ENCODE measurements at regions not wholly inside any gene's neighbourhood (a gene's known extent, or its start where the extent isn't known, plus 50 kb on each side); places are given as distances from the start of the nearest gene placed in this dataset.
A peak's percentile ranks its signal among the peaks of the same experiment; 100 is the strongest.

GRCh38 chrX:34557733-34558132 lies 99.4 kb downstream of the TMEM47 start:
- no peak for TF ChIP-seq ZFX (IDR thresholded peaks at IDR 0.05)
- TF ChIP-seq, protein P1, sequence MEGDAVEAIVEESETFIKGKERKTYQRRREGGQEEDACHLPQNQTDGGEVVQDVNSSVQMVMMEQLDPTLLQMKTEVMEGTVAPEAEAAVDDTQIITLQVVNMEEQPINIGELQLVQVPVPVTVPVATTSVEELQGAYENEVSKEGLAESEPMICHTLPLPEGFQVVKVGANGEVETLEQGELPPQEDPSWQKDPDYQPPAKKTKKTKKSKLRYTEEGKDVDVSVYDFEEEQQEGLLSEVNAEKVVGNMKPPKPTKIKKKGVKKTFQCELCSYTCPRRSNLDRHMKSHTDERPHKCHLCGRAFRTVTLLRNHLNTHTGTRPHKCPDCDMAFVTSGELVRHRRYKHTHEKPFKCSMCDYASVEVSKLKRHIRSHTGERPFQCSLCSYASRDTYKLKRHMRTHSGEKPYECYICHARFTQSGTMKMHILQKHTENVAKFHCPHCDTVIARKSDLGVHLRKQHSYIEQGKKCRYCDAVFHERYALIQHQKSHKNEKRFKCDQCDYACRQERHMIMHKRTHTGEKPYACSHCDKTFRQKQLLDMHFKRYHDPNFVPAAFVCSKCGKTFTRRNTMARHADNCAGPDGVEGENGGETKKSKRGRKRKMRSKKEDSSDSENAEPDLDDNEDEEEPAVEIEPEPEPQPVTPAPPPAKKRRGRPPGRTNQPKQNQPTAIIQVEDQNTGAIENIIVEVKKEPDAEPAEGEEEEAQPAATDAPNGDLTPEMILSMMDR (conservative IDR thresholded peaks at IDR 0.05): no peak
- H3K27ac ChIP-seq: no peak overlapping the region

DNA sequence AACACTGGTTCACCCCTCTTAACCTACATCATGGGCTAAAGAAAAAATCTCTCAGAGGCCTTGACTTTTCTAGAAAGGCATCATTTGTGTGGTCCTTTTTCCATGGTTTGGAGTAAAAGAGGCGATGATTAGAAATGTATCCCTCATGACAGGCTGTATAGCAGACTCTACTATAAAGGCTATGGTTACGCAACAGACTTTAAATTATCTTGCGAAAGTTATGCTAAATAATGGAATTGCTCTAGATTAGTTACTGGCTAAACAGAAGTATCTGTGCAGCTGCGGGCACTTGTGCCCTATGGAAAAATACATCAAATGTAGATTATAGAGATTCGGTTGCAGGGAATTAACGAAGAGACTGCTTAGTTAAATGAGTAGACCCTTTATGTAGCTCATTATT lies 101.6 kb downstream of the TMEM47 start:
- no peak for TF ChIP-seq ZFX (IDR thresholded peaks at IDR 0.05)
- TF ChIP-seq, protein P1 (conservative IDR thresholded peaks at IDR 0.05): no peak
- H3K27ac ChIP-seq: no peak overlapping the region

- no peak overlapping the region for H3K27ac ChIP-seq
- TF ChIP-seq ZFX (IDR thresholded peaks at IDR 0.05): no peak
- TF ChIP-seq, protein P1 (conservative IDR thresholded peaks at IDR 0.05): no peak
These were observed 110.7 kb downstream of the TMEM47 start for GRCh38 chrX:34546366-34546765.

DNA sequence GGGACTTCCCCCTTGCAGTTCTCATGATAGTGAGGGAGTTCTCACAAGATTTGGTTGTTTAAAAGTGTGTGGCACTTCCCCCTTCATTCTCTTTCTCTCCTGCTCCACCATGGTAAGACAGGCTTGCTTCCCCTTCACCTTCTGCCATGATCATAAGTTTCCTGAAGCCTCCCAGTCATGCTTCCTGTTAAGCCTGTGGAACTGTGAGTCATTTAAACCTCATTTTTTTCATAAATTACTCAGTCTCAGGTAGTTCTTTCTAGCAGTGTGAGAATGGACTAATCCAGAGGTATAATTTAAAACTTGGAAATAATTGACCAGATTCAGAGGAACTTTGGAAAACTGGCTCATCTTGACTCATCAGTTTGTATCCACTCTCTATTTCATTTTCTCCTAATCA lies 129.0 kb downstream of the TMEM47 start:
- no peak overlapping the region for H3K27ac ChIP-seq
- TF ChIP-seq ZFX (IDR thresholded peaks at IDR 0.05): no peak
- TF ChIP-seq, protein P1 (conservative IDR thresholded peaks at IDR 0.05): no peak

DNA sequence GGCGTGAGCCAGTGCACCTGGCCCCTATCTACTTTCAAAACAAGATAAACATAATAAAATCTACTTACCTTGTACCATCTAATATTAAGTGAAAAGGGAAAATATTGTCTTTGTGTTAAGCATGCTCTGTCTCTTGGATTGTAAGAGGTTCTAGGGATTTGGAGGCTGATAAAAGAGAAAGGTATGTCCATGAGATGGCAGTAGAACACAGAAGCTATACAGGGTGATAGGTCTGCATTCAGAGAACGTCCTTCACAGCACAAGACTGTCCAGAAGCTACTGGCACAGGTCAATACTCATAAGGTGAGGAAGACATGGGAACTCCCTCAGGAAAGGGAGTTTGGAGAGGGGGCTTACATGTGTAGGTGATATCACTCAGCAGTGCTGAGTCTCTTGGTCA lies 135.5 kb downstream of the TMEM47 start:
- H3K27ac ChIP-seq: no peak overlapping the region
- TF ChIP-seq, protein P1 (conservative IDR thresholded peaks at IDR 0.05): peak; percentile 29
- no peak for TF ChIP-seq ZFX (IDR thresholded peaks at IDR 0.05)

- TF ChIP-seq, protein P1 (conservative IDR thresholded peaks at IDR 0.05): no peak
- no peak for TF ChIP-seq ZFX (IDR thresholded peaks at IDR 0.05)
- H3K27ac ChIP-seq: no peak overlapping the region
These were observed 147.7 kb downstream of the TMEM47 start for GRCh38 chrX:34509394-34509793.

DNA sequence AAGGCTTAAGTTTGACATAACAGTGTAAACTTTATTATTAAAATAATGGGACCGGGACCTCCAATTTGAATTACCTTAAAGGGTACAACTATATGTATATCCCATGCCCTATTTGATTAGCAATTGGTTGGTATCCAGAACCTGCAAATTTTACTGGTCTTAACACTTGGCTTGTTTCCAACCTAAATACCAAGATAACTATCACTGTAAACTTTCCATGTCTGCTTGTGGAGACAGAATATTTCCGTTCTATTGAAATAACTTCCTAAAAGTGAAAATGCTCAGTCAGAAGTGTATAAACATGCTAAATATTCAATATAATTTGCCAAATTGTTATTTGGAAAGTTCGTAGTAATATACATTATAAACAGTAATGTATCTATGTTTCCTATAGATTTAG lies 154.0 kb downstream of the TMEM47 start:
- no peak overlapping the region for H3K27ac ChIP-seq

More for the DNA sequence above, 154.0 kb downstream of the TMEM47 start:
- no peak for TF ChIP-seq ZFX (IDR thresholded peaks at IDR 0.05)
- TF ChIP-seq, protein P1 (conservative IDR thresholded peaks at IDR 0.05): no peak

Data from C4-2B (cell line).